CD4-positive, alpha-beta memory T cell (primary cell): ENCODE measurements at regions not wholly inside any gene's neighbourhood (a gene's known extent, or its start where the extent isn't known, plus 50 kb on each side); places are given as distances from the start of the nearest gene placed in this dataset.

Source experiments
- CTCF ChIA-PET: fragments of 350-600 bp; sonication (Branson Sonifier 250); formaldehyde crosslinking; loops from one replicate; lab custom pipeline; 2021; ENCODE audit warnings: inconsistent platforms; ENCODE audit not compliant: partially characterized antibody; lab: Charles Lee
- POLR2A ChIA-PET: fragments of 350-600 bp; sonication (Branson Sonifier 250); formaldehyde crosslinking; loops from one replicate; lab custom pipeline; 2021; ENCODE audit not compliant: partially characterized antibody; lab: Charles Lee
- DNase-seq, 5 donors: peaks; one replicate each; pipeline versions ENCODE4 v3.0.0 to v3.0.0-alpha.2; 2020 to 2022; ENCODE audit warnings: mixed read lengths in 1 of 5
- H3K27ac ChIP-seq: one replicate; pipeline ENCODE4 v1.7.0; 2013; ENCODE audit warnings: low read depth, low read length
- H3K27me3 ChIP-seq: 2 replicates; pipeline ENCODE4 v1.7.0; 2013; ENCODE audit warnings: mild to moderate bottlenecking, low read length, moderate library complexity; ENCODE audit not compliant: insufficient read depth
- H3K36me3 ChIP-seq: 2 replicates; pipeline ENCODE4 v1.7.0; 2013; ENCODE audit warnings: mild to moderate bottlenecking, low read length, moderate library complexity; ENCODE audit not compliant: insufficient read depth
- H3K4me1 ChIP-seq: 2 replicates; pipeline ENCODE4 v1.7.0; 2013; ENCODE audit warnings: mild to moderate bottlenecking, low read length, moderate library complexity; ENCODE audit not compliant: insufficient read depth
- H3K4me3 ChIP-seq, 2 donors: one replicate each; pipeline ENCODE4 v1.7.0; 2013; ENCODE audit warnings: low read length in 2 of 2, mild to moderate bottlenecking in 1 of 2
- H3K9me3 ChIP-seq, 2 donors: one replicate each; pipeline ENCODE4 v1.7.0; 2013; ENCODE audit warnings: low read length in 2 of 2, control low read depth in 1 of 2; ENCODE audit not compliant: control insufficient read depth in 1 of 2
- H3K27ac Mint-ChIP-seq, 7 donors: one replicate each; pipeline ENCODE4 v1.8.0; 2020 to 2021; ENCODE audit warnings: mixed read lengths in 7 of 7, mild to moderate bottlenecking in 6 of 7, inconsistent platforms in 3 of 7, moderate library complexity in 3 of 7
- H3K27me3 Mint-ChIP-seq, 2 donors: one replicate each; pipeline ENCODE4 v1.8.0; 2020 to 2021; ENCODE audit warnings: mixed read lengths in 2 of 2
- H3K36me3 Mint-ChIP-seq, 2 donors: one replicate each; pipeline ENCODE4 v1.8.0; 2020 to 2021; ENCODE audit warnings: mixed read lengths in 2 of 2, inconsistent platforms in 1 of 2, mild to moderate bottlenecking in 1 of 2
- H3K4me1 Mint-ChIP-seq, 4 donors: one replicate each; pipeline ENCODE4 v1.8.0; 2020 to 2021; ENCODE audit warnings: mixed read lengths in 4 of 4, mild to moderate bottlenecking in 1 of 4
- H3K4me3 Mint-ChIP-seq, 8 donors: one replicate each; pipeline ENCODE4 v1.8.0; 2020 to 2021; ENCODE audit warnings: mixed read lengths in 8 of 8, mild to moderate bottlenecking in 7 of 8, moderate library complexity in 6 of 8, inconsistent platforms in 3 of 8
- H3K9me3 Mint-ChIP-seq, 8 donors: one replicate each; pipeline ENCODE4 v1.8.0; 2020 to 2021; ENCODE audit warnings: mixed read lengths in 8 of 8, mild to moderate bottlenecking in 5 of 8, inconsistent platforms in 3 of 8, moderate library complexity in 1 of 8
- intact Hi-C: fragments of 100-400 bp; cut with micrococcal nuclease; formaldehyde crosslinking; loops from one replicate; pipeline ENCODE4 v1.15.1; 2023

GRCh38 chr6:118761645-118762044, 110.3 kb upstream of the CEP85L start:
- peaks cover 1 to 2% of the 10 kb centered on the region in 2 donors for H3K27me3 Mint-ChIP-seq
- intact Hi-C loops, result no loop called here
- no peaks in the 10 kb centered on the region for H3K9me3 ChIP-seq
- no peaks in the 10 kb centered on the region for H3K27me3 ChIP-seq
- no peak overlapping the region for H3K27ac ChIP-seq
- no peaks in the 10 kb centered on the region for H3K36me3 ChIP-seq
- no peak overlapping the region for H3K27ac Mint-ChIP-seq
- H3K9me3 Mint-ChIP-seq, result no peaks in the 10 kb centered on the region
- POLR2A ChIA-PET, result no interaction called here
- CTCF ChIA-PET, result no interaction called here
- peaks cover 1 to 3% (median 2%) of the 10 kb centered on the region in 4 donors for H3K4me1 Mint-ChIP-seq
- H3K36me3 Mint-ChIP-seq, result no peaks in the 10 kb centered on the region
- DNase-seq, result no peak
- no peak overlapping the region for H3K4me3 ChIP-seq
- no peaks in the 10 kb centered on the region for H3K4me1 ChIP-seq
- H3K4me3 Mint-ChIP-seq, result no peak overlapping the region

GRCh38 chr6:118758946-118759345, 107.6 kb upstream of the CEP85L start:
- H3K27me3 Mint-ChIP-seq, result peaks cover 1 to 2% of the 10 kb centered on the region in 2 donors
- H3K9me3 Mint-ChIP-seq, result no peaks in the 10 kb centered on the region
- Histone ChIP-seq H3K36me3 (no peaks in the 10 kb centered on the region), H3K4me1 (peaks cover 7% of the 10 kb centered on the region), H3K27ac (no peak overlapping the region), H3K9me3 (no peaks in the 10 kb centered on the region), H3K27me3 (no peaks in the 10 kb centered on the region), H3K4me3 (no peak overlapping the region)
- H3K36me3 Mint-ChIP-seq, result no peaks in the 10 kb centered on the region
- H3K27ac Mint-ChIP-seq, result no peak overlapping the region
- POLR2A ChIA-PET, result no interaction called here
- H3K4me3 Mint-ChIP-seq, result no peak overlapping the region
- CTCF ChIA-PET, result no interaction called here
- intact Hi-C loops, result no loop called here
- peaks cover 3 to 7% (median 5%) of the 10 kb centered on the region in 4 donors for H3K4me1 Mint-ChIP-seq
- no peak for DNase-seq

- peaks cover 0 to 1% of the 10 kb centered on the region in 2 donors for H3K27me3 Mint-ChIP-seq
- ChIA-PET CTCF (no interaction called here), POLR2A (no interaction called here)
- no peak for DNase-seq
- Histone ChIP-seq H3K36me3 (no peaks in the 10 kb centered on the region), H3K4me1 (peaks cover 7% of the 10 kb centered on the region), H3K27ac (no peak overlapping the region), H3K27me3 (no peaks in the 10 kb centered on the region), H3K4me3 (no peak overlapping the region), H3K9me3 (no peaks in the 10 kb centered on the region)
- no peaks in the 10 kb centered on the region for H3K36me3 Mint-ChIP-seq
- intact Hi-C loops, result no loop called here
- H3K9me3 Mint-ChIP-seq, result peaks cover 0 to 3% (median 0%) of the 10 kb centered on the region in 8 donors
- H3K27ac Mint-ChIP-seq, result peak overlapping the region in 1 of 7 donors; percentile 24
- H3K4me3 Mint-ChIP-seq, result no peak overlapping the region
- H3K4me1 Mint-ChIP-seq, result peaks cover 3 to 7% (median 5%) of the 10 kb centered on the region in 4 donors
Observed at GRCh38 chr6:118755941-118756646, 104.7 kb upstream of the CEP85L start.

GRCh38 chr6:118752803-118753202, 101.4 kb upstream of the CEP85L start:
- peaks cover 13 to 25% (median 19%) of the 10 kb centered on the region in 4 donors for H3K4me1 Mint-ChIP-seq
- no peak overlapping the region for H3K27ac Mint-ChIP-seq
- peaks cover 12% of the 10 kb centered on the region for H3K4me1 ChIP-seq
- intact Hi-C loops, result no loop called here
- peaks cover 0 to 3% (median 0%) of the 10 kb centered on the region in 8 donors for H3K9me3 Mint-ChIP-seq
- H3K9me3 ChIP-seq, result no peaks in the 10 kb centered on the region
- no peak for DNase-seq
- no peak overlapping the region for H3K4me3 ChIP-seq
- no peaks in the 10 kb centered on the region for H3K27me3 Mint-ChIP-seq
- no peaks in the 10 kb centered on the region for H3K36me3 Mint-ChIP-seq
- H3K27me3 ChIP-seq, result no peaks in the 10 kb centered on the region
- no peak overlapping the region for H3K27ac ChIP-seq
- no peaks in the 10 kb centered on the region for H3K36me3 ChIP-seq
- no peak overlapping the region for H3K4me3 Mint-ChIP-seq
- POLR2A ChIA-PET, result no interaction called here
- CTCF ChIA-PET, result no interaction called here

- ChIA-PET CTCF (interaction anchor here (1.6 kb wide), 2 partner anchors 17 to 50 kb away, joined by 3 to 4 read pairs; no protein-coding TSS in a partner anchor), POLR2A (interaction anchor here (1.1 to 1.4 kb wide), 2 partner anchors 41 to 42 kb away, joined by 3 to 6 read pairs; no protein-coding TSS in a partner anchor)
- Mint-ChIP-seq H3K27ac (no peak overlapping the region), H3K9me3 (peaks cover 0 to 3% (median 0%) of the 10 kb centered on the region in 8 donors), H3K27me3 (no peaks in the 10 kb centered on the region), H3K4me1 (peaks cover 14 to 28% (median 21%) of the 10 kb centered on the region in 4 donors), H3K36me3 (no peaks in the 10 kb centered on the region), H3K4me3 (no peak overlapping the region)
- Histone ChIP-seq H3K4me1 (peaks cover 11% of the 10 kb centered on the region), H3K36me3 (no peaks in the 10 kb centered on the region), H3K27ac (no peak overlapping the region), H3K27me3 (no peaks in the 10 kb centered on the region), H3K4me3 (no peak overlapping the region), H3K9me3 (no peaks in the 10 kb centered on the region)
- intact Hi-C loops, result no loop called here
- DNase-seq, result no peak
Observed at GRCh38 chr6:118751072-118751471, 99.7 kb upstream of the CEP85L start.

GRCh38 chr6:118750143-118750542, 98.8 kb upstream of the CEP85L start:
- POLR2A ChIA-PET, result no interaction called here

GRCh38 chr6:118748311-118749062, 97.1 kb upstream of the CEP85L start:
- Histone ChIP-seq H3K9me3 (no peaks in the 10 kb centered on the region), H3K4me1 (peaks cover 10% of the 10 kb centered on the region), H3K27me3 (no peaks in the 10 kb centered on the region), H3K27ac (no peak overlapping the region), H3K36me3 (no peaks in the 10 kb centered on the region), H3K4me3 (no peak overlapping the region)
- no peaks in the 10 kb centered on the region for H3K36me3 Mint-ChIP-seq
- intact Hi-C loops, result no loop called here
- no peak for DNase-seq
- H3K4me3 Mint-ChIP-seq, result peak overlapping the region in 1 of 8 donors; percentile 27
- ChIA-PET POLR2A (no interaction called here), CTCF (no interaction called here)
- peaks cover 14 to 28% (median 21%) of the 10 kb centered on the region in 4 donors for H3K4me1 Mint-ChIP-seq
- H3K27me3 Mint-ChIP-seq, result no peaks in the 10 kb centered on the region
- peaks cover 0 to 3% (median 0%) of the 10 kb centered on the region in 8 donors for H3K9me3 Mint-ChIP-seq
- peak overlapping the region in 5 of 7 donors; percentile 0 to 60 (median 12) for H3K27ac Mint-ChIP-seq

More at GRCh38 chr6:118750143-118750542, 98.8 kb upstream of the CEP85L start:
- H3K27me3 Mint-ChIP-seq, result no peaks in the 10 kb centered on the region
- peaks cover 0 to 3% (median 0%) of the 10 kb centered on the region in 8 donors for H3K9me3 Mint-ChIP-seq
- H3K36me3 Mint-ChIP-seq, result no peaks in the 10 kb centered on the region
- H3K4me1 ChIP-seq, result peaks cover 10% of the 10 kb centered on the region
- H3K27ac Mint-ChIP-seq, result peak overlapping the region in 2 of 7 donors; percentile 1 to 5
- DNase-seq, result no peak
- H3K9me3 ChIP-seq, result no peaks in the 10 kb centered on the region
- no peak overlapping the region for H3K27ac ChIP-seq
- H3K4me3 Mint-ChIP-seq, result no peak overlapping the region
- H3K27me3 ChIP-seq, result no peaks in the 10 kb centered on the region
- CTCF ChIA-PET, result interaction anchor here (1.6 kb wide), 2 partner anchors 17 to 51 kb away, joined by 3 to 4 read pairs; no protein-coding TSS in a partner anchor
- peaks cover 14 to 28% (median 21%) of the 10 kb centered on the region in 4 donors for H3K4me1 Mint-ChIP-seq
- intact Hi-C loops, result no loop called here
- no peak overlapping the region for H3K4me3 ChIP-seq
- H3K36me3 ChIP-seq, result no peaks in the 10 kb centered on the region
